Right lobe of liver (tissue), 4 donors: ENCODE measurements at regions not wholly inside any gene's neighbourhood (a gene's known extent, or its start where the extent isn't known, plus 50 kb on each side); places are given as distances from the start of the nearest gene placed in this dataset.

Experiments
- CTCF ChIP-seq, 4 donors: fragments of 200-600 bp in 3 of 4; fragments of 450-650 bp in 1 of 4; IDR thresholded peaks; one replicate each; pipeline versions ENCODE4 v1.5.1 to v1.8.0; 2016 to 2022; ENCODE audit warnings: antibody characterized with exemption in 4 of 4, mild to moderate bottlenecking in 2 of 4
- POLR2A ChIP-seq: fragments of 450-650 bp; IDR thresholded peaks from one replicate; pipeline ENCODE4 v1.6.1; 2017; ENCODE audit warnings: antibody characterized with exemption, mild to moderate bottlenecking
- donor health status: DM: no; HTN: no; CAD: no.
- donor health status: DM: no; HTN: no; CAD: no.
- donor health status: DM: no; HTN: yes; CAD: no.

- TF ChIP-seq CTCF (IDR thresholded peaks at IDR 0.05) (no peak), POLR2A (no peak)
These were observed 57.1 kb upstream of the BTN3A2 start for GRCh38 chr6:26307850-26308249.
